GM20000 (cell line): ENCODE measurements at regions not wholly inside any gene's neighbourhood (a gene's known extent, or its start where the extent isn't known, plus 50 kb on each side); places are given as distances from the start of the nearest gene placed in this dataset.

Experiments used
- DNase-seq: peaks from one replicate; pipeline ENCODE4 v3.0.0; 2012; ENCODE audit warnings: low spot score
- CTCF ChIP-seq: IDR thresholded peaks from 2 replicates; pipeline ENCODE4 v1.5.1; 2012; ENCODE audit warnings: mild to moderate bottlenecking, control low read depth; ENCODE audit errors: extremely low read depth, missing control alignments

- no peak for TF ChIP-seq CTCF
- DNase-seq: no peak
Observed at GRCh38 chr1:114208714-114209113, 55.0 kb upstream of the SYT6 start.

- TF ChIP-seq CTCF: no peak
- DNase-seq: no peak
Observed at GRCh38 chr1:114208106-114208505, 54.4 kb upstream of the SYT6 start.

GRCh38 chr1:114207635-114208034, 54.0 kb upstream of the SYT6 start:
- TF ChIP-seq CTCF: no peak
- DNase-seq: no peak

GRCh38 chr1:114206392-114206791, 52.7 kb upstream of the SYT6 start:
- DNase-seq: no peak
- TF ChIP-seq CTCF: no peak

GRCh38 chr1:114203595-114204128, 50.0 kb upstream of the SYT6 start:
- no peak for TF ChIP-seq CTCF

More at GRCh38 chr1:114203595-114204128, 50.0 kb upstream of the SYT6 start:
- DNase-seq: no peak
